ENCODE measurements at regions not wholly inside any gene's neighbourhood (a gene's known extent, or its start where the extent isn't known, plus 50 kb on each side); places are given as distances from the start of the nearest gene placed in this dataset.

DNA sequence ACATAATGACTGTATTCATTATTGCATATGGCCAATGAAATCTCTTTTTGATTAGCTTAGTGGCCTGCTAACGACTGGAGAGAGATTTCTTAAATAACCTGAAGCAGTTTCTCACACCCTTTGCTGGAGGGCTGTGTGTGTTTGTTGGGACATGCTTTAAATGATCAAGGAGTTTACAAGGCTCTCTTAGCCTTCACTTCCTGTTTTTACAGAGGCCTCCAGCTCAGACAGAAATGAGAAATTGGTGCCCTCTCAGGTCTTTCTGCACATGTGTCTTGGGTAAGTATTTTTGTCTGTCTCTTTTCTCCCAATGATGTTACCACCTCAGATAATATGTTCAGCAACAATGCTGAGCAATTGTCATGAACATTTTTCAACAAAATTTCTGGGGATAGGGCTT, 884.4 kb upstream of the CNTN5 start:
- H3K9me3 ChIP-seq (ENCODE audit: control insufficient read depth, low read depth, low read length) = no peaks in the 10 kb centered on the region
- DNase-seq = no peak
- H2BK20ac ChIP-seq (ENCODE audit: low read depth, low read length, poor library complexity, severe bottlenecking) = no peak overlapping the region
- H3K23ac ChIP-seq (ENCODE audit: insufficient read length, low read depth, low read length) = no peak overlapping the region
- H3K27ac ChIP-seq (ENCODE audit: insufficient read length, low read depth, low read length) = no peak overlapping the region
- Mint-ChIP-seq H3K4me3 (no peak overlapping the region), H3K36me3 (ENCODE audit: insufficient read depth in 1 of 3, low read depth in 3 of 3) (peaks cover 0 to 15% (median 2%) of the 10 kb centered on the region in 3 experiments), H3K4me1 (no peaks in the 10 kb centered on the region), H3K27me3 (ENCODE audit: low read depth) (no peaks in the 10 kb centered on the region), H3K27ac (no peak overlapping the region), H3K9me3 (peaks cover 5 to 9% of the 10 kb centered on the region in 2 experiments; a peak in 4 of 5 replicates)
- no peak overlapping the region for H3K4ac ChIP-seq (ENCODE audit: low read depth, low read length)
- H4K91ac ChIP-seq (ENCODE audit: insufficient read length, low read depth, low read length) = no peak overlapping the region
- no peak overlapping the region for H4K5ac ChIP-seq (ENCODE audit: insufficient read length, low read depth, low read length)
- no peaks in the 10 kb centered on the region for H3K23me2 ChIP-seq (ENCODE audit: insufficient read length, low read depth, low read length, poor library complexity, severe bottlenecking)
- TF ChIP-seq, protein P1, sequence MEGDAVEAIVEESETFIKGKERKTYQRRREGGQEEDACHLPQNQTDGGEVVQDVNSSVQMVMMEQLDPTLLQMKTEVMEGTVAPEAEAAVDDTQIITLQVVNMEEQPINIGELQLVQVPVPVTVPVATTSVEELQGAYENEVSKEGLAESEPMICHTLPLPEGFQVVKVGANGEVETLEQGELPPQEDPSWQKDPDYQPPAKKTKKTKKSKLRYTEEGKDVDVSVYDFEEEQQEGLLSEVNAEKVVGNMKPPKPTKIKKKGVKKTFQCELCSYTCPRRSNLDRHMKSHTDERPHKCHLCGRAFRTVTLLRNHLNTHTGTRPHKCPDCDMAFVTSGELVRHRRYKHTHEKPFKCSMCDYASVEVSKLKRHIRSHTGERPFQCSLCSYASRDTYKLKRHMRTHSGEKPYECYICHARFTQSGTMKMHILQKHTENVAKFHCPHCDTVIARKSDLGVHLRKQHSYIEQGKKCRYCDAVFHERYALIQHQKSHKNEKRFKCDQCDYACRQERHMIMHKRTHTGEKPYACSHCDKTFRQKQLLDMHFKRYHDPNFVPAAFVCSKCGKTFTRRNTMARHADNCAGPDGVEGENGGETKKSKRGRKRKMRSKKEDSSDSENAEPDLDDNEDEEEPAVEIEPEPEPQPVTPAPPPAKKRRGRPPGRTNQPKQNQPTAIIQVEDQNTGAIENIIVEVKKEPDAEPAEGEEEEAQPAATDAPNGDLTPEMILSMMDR (conservative IDR thresholded peaks at IDR 0.05) = no peak
- H4K20me1 ChIP-seq (ENCODE audit: control insufficient read depth, insufficient read depth, insufficient read length) = no peaks in the 10 kb centered on the region
- no peaks in the 10 kb centered on the region for H3K4me1 ChIP-seq (ENCODE audit: insufficient read depth, low read length)
- no peak overlapping the region for H3K18ac ChIP-seq (ENCODE audit: insufficient read length, low read depth, low read length)
- no peak overlapping the region for H3K9ac ChIP-seq (ENCODE audit: extremely low read depth, insufficient read length, low read length)
- H4K8ac ChIP-seq (replicated peaks; ENCODE audit: insufficient read length, low read depth, low read length) = no peak overlapping the region
- no peaks in the 10 kb centered on the region for H3K79me1 ChIP-seq (ENCODE audit: insufficient read depth, low read depth, low read length, poor library complexity, severe bottlenecking)
- H2BK15ac ChIP-seq (ENCODE audit: low read depth, low read length) = no peak overlapping the region
- no peak overlapping the region for H3K56ac ChIP-seq (ENCODE audit: insufficient read length, low read depth, low read length)
- no peak overlapping the region for H3K4me2 ChIP-seq (ENCODE audit: insufficient read depth, insufficient read length, low read length)
- no peaks in the 10 kb centered on the region for H3K27me3 ChIP-seq (ENCODE audit: insufficient read depth, low read length)
- no peak overlapping the region for H2AK5ac ChIP-seq (ENCODE audit: insufficient read length, low read length)
- H2BK12ac ChIP-seq (ENCODE audit: insufficient read length, low read depth, low read length) = no peak overlapping the region
- no peak overlapping the region for H2BK120ac ChIP-seq (ENCODE audit: low read depth, low read length, poor library complexity, severe bottlenecking)
- H2BK5ac ChIP-seq (ENCODE audit: insufficient read length, low read length) = no peak overlapping the region
- H3K79me2 ChIP-seq (ENCODE audit: insufficient read depth, low read length) = no peaks in the 10 kb centered on the region
- H2AFZ ChIP-seq (ENCODE audit: low read length) = no peak overlapping the region
- no CpG with 5 or more reads among the region's 1 CpG for WGBS (ENCODE audit: extremely low coverage, insufficient read length, low lambda C conversion rate)
- H3T11ph ChIP-seq (ENCODE audit: low read length) = no peak overlapping the region
- no peak overlapping the region for H3K14ac ChIP-seq (ENCODE audit: insufficient read depth, low read length)
